Activated CD4-positive, alpha-beta T cell treated with anti-CD3 and anti-CD28 coated beads for 4 hours (primary cell): ENCODE measurements at regions not wholly inside any gene's neighbourhood (a gene's known extent, or its start where the extent isn't known, plus 50 kb on each side); places are given as distances from the start of the nearest gene placed in this dataset.

ENCODE experiments used
- DNase-seq, 2 donors: peaks; one replicate each; pipeline ENCODE4 v3.0.0-alpha.2; 2020

- DNase-seq: no peak
These were observed 89.0 kb downstream of the MRPL46 start for GRCh38 chr15:88378188-88378637.

- no peak for DNase-seq
These were observed 89.7 kb downstream of the MRPL46 start for GRCh38 chr15:88377509-88377908.

DNA sequence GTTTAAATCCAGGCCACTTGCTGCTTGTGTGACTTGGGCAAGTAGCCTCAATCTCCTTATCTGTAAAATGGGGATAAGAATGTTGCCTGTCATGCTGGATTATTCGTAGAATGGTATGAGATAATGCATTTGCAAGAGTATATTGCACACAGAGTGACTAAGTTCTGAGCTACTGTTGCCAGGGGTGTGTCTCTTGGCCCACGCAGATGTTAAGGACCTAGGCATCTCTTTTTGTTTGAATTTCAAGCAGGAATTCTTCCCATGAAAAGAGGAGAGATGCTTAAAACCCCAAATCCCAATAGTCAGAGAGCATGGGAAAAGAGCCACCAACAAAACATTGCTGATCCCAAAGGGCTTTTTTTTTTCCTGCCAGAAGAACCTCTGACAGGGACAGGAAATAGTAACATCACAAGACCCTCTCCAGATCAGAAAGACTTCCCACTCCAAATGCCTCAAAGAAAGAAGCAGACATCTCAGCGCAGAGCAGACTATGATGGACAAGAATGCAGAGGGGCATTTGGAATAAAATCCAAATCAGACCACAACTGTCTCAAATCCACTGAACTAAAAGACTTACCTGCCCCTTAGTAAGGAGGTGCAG, 90.5 kb downstream of the MRPL46 start:
- DNase-seq: no peak

DNA sequence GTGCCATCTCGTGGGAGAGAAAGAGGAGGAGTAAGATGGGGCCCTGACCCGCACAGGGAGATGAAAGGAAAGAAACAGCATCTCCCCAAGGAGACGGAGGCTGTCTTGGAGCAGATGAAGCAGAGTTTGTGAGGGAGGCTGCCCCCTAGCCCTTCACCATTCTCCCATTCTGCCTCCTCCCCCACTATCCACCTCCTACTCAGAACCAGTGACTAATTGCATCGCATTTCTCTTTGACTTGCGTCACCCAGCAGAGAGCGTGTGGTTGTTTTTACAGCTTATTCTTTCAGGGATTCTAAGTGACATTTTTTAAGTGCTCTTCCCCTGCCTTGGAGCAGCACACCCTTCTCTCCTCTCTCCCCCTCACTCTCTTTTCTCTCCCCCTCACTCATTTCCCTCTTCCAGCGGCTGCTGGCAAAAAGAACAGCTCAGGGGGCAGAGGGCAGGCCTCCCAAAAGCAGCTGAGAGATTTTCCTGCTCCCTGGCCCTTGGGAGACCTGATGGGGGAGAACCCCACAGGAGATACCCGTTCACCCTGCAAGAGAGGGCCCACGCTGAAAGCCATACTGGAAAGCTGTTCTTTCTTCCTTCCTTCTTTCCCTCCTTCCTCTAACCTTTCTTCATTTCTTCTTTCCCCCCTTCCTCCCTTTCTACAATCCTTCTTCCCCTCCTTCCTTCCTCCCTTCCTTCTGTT, 91.8 kb downstream of the MRPL46 start:
- DNase-seq: no peak

- DNase-seq: no peak
These were observed 102.1 kb downstream of the MRPL46 start for GRCh38 chr15:88365124-88365523.

GRCh38 chr15:88348579-88349230, 92.2 kb upstream of the NTRK3 start:
- DNase-seq: no peak

GRCh38 chr15:88345962-88346361, 89.4 kb upstream of the NTRK3 start:
- no peak for DNase-seq

DNA sequence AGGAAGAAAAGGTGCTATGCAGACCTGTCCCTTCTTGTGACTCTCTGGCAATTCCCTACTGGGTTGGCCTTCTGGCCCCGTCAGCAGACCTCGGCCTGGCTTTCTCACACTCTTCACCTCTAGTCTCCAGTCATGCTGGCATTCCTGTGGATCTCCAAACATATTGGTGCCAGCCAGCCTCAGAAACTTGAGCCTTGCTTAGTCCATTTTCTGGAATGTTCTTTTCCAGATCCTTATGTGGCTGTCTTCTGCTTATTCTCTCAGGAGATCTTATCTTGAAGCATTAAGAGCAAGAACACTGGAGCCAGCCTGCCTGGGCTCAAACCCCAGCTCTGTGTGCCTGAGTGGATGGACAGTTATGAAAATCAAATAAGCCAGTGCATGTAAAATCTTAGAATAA, 88.2 kb upstream of the NTRK3 start:
- DNase-seq: no peak

- no peak for DNase-seq
These were observed 86.1 kb upstream of the NTRK3 start for GRCh38 chr15:88342666-88343065.

DNA sequence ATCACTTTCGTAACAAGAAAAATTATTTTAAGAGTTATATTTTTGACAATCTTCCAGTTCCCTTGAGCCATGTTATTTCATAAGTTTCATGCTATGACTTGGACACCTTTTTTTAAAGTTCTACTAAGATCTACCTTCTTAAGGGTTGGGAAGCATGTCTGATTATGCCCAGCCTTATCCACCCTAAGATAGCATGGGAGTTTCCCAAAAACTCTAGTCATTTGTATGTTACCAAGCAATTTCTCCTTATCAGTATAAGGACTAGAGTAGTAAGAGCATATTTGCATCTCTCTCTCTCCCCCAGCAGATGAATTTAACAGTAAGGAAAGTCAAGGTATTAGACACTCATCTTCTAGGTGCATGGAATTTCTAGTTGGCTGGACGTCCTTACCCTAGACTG, 85.1 kb upstream of the NTRK3 start:
- no peak for DNase-seq

- no peak for DNase-seq
These were observed 84.5 kb upstream of the NTRK3 start for GRCh38 chr15:88341006-88341405.

- DNase-seq: no peak
These were observed 81.5 kb upstream of the NTRK3 start for GRCh38 chr15:88337993-88338392.

DNA sequence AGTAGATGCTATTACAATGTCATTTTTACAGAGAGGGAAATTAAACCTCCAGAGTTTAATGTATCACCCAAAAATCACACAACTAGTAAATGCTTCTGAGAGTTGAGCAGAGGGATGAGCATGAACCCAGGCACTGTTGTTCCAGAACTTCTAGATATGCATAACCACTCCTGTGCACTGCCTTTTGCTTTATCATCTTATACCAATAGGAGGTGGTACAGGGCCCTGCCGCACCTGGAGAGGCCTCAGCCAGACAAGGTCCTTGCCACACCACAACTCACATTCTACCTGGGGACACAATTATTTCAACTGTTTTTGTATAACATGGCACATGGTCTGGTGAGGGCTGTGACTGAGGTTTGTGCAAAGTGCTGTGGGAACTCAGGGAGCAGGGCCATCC, 78.5 kb upstream of the NTRK3 start:
- DNase-seq: no peak

- no peak for DNase-seq
These were observed 77.9 kb upstream of the NTRK3 start for GRCh38 chr15:88334436-88334835.

DNA sequence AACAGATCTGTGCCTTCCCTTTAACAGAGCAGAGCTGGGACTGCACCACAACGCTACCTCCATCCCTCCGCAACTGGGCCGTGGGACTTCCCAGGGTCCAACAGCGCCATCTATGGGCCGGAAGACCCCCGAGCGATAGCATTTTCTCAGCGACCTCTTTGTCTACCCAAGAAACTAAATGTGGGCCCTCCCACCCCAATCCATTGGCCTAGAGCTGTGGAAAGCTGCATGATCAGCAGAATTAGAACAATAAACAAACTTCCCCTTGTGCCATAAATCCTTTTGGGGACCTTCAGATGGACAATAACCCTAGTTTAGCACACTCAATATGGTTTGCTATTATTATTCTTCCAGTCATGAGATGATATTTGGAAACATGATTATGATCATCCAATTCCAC, 74.8 kb upstream of the NTRK3 start:
- DNase-seq: peak in 1 of 2 donors; percentile 20

- no peak for DNase-seq
These were observed 70.4 kb upstream of the NTRK3 start for GRCh38 chr15:88326924-88327323.

DNA sequence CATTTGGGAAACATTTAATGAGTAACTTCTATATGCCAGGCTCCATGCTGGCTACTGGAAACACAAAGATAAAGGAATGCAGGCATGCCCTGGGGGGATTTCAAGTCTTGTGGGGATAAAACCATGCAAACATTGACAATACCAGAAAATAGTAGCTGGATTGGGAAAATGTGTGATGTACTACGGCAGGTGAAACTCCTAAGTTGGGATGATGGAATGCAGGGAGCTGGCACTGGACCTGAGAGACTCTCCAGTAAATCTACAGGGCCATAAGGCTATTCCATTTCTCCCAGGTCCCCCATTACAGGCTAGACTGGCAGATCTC, 68.2 kb upstream of the NTRK3 start:
- DNase-seq: no peak

DNA sequence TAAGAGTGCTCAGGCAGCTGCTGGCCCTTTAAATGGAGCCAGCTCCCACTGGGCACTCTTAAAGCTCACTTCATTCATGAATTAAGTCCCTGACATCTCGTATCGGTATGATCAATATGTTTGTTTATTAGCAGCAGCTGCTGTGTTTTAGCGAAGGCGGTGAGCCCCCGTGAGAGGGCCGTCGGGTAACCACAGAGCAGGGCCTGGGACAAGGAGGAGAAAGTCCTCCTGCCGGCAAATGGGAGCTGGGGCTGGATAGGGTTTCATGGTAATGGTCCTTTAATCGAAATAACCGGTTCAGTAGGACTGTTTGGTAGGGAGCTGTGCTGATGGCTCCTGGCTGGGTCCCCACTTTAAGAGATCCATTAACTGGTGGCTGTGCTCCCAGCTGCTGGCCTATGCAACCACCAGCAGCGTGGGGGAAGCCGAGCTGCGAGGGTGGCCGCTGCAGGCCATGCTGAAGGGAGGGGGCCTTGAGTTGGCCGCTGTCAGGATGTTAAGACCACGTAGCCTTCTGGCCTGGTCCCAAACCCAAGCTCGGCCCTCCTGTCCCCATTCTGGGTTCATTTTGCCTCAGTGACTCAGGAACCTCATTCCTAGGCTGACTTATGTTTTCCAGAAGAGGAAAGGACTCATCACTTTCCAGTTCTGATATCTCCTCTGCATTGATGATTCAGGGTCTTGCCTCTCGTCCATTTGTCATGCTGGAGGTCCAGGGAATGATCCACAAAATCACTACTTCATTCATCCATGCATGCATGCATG, 67.6 kb upstream of the NTRK3 start:
- no peak for DNase-seq

GRCh38 chr15:88323468-88323867, 66.9 kb upstream of the NTRK3 start:
- no peak for DNase-seq

GRCh38 chr15:88322461-88322860, 65.9 kb upstream of the NTRK3 start:
- DNase-seq: no peak

GRCh38 chr15:88321271-88321670, 64.7 kb upstream of the NTRK3 start:
- no peak for DNase-seq

DNA sequence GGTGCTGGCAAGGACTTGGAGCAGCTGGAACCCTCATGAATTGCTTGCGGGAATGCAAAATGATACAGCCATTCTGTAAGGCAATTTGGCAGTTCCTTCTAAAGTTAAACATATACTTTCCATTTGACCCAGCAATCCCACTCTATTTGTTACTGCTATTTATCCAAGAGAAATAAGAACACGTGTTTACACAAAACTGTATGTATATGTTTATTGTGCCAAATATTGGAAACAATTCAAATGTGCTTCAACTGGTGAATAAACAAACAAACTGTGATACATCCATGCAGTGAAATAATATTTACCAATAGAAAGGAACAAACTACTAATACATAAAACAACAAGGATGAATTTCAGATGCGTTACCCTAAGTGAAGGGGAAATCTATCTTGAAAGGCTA, 60.0 kb upstream of the NTRK3 start:
- no peak for DNase-seq

- DNase-seq: no peak
These were observed 58.8 kb upstream of the NTRK3 start for GRCh38 chr15:88315221-88315878.
